ENCODE measurements at regions not wholly inside any gene's neighbourhood (a gene's known extent, or its start where the extent isn't known, plus 50 kb on each side); places are given as distances from the start of the nearest gene placed in this dataset.

DNA sequence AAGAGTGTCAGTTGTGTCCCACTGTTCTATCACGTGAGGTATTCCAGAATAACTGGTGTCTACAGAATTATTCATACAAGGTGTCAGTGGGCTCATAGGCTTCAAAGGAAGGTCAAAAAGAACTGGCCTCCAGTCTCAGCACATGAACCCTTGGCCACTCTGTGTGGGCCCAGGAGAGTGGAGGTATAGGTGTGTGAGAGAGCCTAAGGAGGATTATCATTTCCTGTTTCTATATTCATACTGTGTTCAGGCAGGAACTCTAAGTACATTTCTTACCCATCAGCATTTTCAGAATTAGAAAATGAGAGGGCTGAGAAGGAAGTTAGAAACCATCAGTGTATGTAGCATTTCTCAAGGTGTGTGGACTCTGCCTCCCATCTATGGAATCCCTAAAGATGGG, 87.0 kb downstream of the BTG1 start:
- TF ChIP-seq, protein P1, sequence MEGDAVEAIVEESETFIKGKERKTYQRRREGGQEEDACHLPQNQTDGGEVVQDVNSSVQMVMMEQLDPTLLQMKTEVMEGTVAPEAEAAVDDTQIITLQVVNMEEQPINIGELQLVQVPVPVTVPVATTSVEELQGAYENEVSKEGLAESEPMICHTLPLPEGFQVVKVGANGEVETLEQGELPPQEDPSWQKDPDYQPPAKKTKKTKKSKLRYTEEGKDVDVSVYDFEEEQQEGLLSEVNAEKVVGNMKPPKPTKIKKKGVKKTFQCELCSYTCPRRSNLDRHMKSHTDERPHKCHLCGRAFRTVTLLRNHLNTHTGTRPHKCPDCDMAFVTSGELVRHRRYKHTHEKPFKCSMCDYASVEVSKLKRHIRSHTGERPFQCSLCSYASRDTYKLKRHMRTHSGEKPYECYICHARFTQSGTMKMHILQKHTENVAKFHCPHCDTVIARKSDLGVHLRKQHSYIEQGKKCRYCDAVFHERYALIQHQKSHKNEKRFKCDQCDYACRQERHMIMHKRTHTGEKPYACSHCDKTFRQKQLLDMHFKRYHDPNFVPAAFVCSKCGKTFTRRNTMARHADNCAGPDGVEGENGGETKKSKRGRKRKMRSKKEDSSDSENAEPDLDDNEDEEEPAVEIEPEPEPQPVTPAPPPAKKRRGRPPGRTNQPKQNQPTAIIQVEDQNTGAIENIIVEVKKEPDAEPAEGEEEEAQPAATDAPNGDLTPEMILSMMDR (IDR thresholded peaks at IDR 0.05) = no peak
- TF ChIP-seq EZH2 (IDR thresholded peaks at IDR 0.05; ENCODE audit: borderline replicate concordance, insufficient read depth, low read depth, low read length, poor library complexity, severe bottlenecking) = no peak
